Mesenchymal stem cell (in vitro differentiated cells and primary cell): ENCODE measurements at regions not wholly inside any gene's neighbourhood (a gene's known extent, or its start where the extent isn't known, plus 50 kb on each side); places are given as distances from the start of the nearest gene placed in this dataset.
A peak's percentile ranks its signal among the peaks of the same experiment; 100 is the strongest.

ENCODE experiments used
- DNase-seq: peaks from one replicate; pipeline ENCODE4 v3.0.0-alpha.2; 2013
- H2AFZ ChIP-seq: one replicate; pipeline ENCODE4 v1.6.1; 2013; ENCODE audit warnings: low read depth, mild to moderate bottlenecking, control low read depth, inconsistent platforms, low read length, moderate library complexity
- H2AK5ac ChIP-seq: 2 replicates; pipeline ENCODE4 v1.6.1; 2013; ENCODE audit warnings: low read length, moderate library complexity, mild to moderate bottlenecking, inconsistent platforms; ENCODE audit not compliant: severe bottlenecking
- H2BK120ac ChIP-seq: one replicate; pipeline ENCODE4 v1.6.1; 2013; ENCODE audit warnings: low read depth, mild to moderate bottlenecking, inconsistent platforms, low read length, moderate library complexity
- H2BK12ac ChIP-seq, 2 experiments: one replicate each; pipeline ENCODE4 v1.6.1; 2013; ENCODE audit warnings: inconsistent platforms in 2 of 2, low read length in 2 of 2, mild to moderate bottlenecking in 2 of 2, moderate library complexity in 2 of 2, control low read depth in 1 of 2
- H2BK15ac ChIP-seq: one replicate; pipeline ENCODE4 v1.6.1; 2013; ENCODE audit warnings: mild to moderate bottlenecking, low read depth, inconsistent platforms; ENCODE audit not compliant: poor library complexity, severe bottlenecking
- H2BK5ac ChIP-seq: 2 replicates; pipeline ENCODE4 v1.6.1; 2013; ENCODE audit warnings: low read depth, mild to moderate bottlenecking, low read length, control low read depth, inconsistent platforms; ENCODE audit not compliant: poor library complexity, severe bottlenecking
- H3K14ac ChIP-seq, 2 experiments: one replicate each; pipeline ENCODE4 v1.6.1; 2013; ENCODE audit warnings: inconsistent platforms in 2 of 2, low read length in 2 of 2, control low read depth in 1 of 2, mild to moderate bottlenecking in 1 of 2, moderate library complexity in 1 of 2
- H3K18ac ChIP-seq, 2 experiments: one replicate each; pipeline ENCODE4 v1.6.1; 2013; ENCODE audit warnings: inconsistent platforms in 2 of 2, low read length in 2 of 2, control low read depth in 1 of 2, low read depth in 1 of 2, mild to moderate bottlenecking in 1 of 2
- H3K23ac ChIP-seq, 2 experiments: one replicate each; pipeline ENCODE4 v1.6.1; 2013; ENCODE audit warnings: inconsistent platforms in 2 of 2, low read length in 2 of 2, mild to moderate bottlenecking in 2 of 2, moderate library complexity in 2 of 2, control low read depth in 1 of 2
- H3K27ac ChIP-seq: 2 replicates; pipeline ENCODE4 v1.5.1; 2013; ENCODE audit warnings: mild to moderate bottlenecking, moderate library complexity, low read length, control low read depth, inconsistent platforms; ENCODE audit not compliant: poor library complexity, severe bottlenecking
- H3K27me3 ChIP-seq, 2 experiments: 2 replicates each; pipeline versions ENCODE4 v1.6.1 to v1.7.0; 2013; ENCODE audit warnings: low read length in 2 of 2, mild to moderate bottlenecking in 2 of 2, moderate library complexity in 2 of 2, control low read depth in 1 of 2, inconsistent platforms in 1 of 2; ENCODE audit not compliant: control insufficient read depth in 1 of 2, insufficient read depth in 1 of 2
- H3K36me3 ChIP-seq, 2 experiments: 2 replicates each; pipeline versions ENCODE4 v1.6.1 to v1.7.0; 2013; ENCODE audit warnings: low read length in 2 of 2, control low read depth in 1 of 2, inconsistent platforms in 1 of 2, low read depth in 1 of 2, mild to moderate bottlenecking in 1 of 2; ENCODE audit not compliant: insufficient read depth in 2 of 2, control insufficient read depth in 1 of 2
- H3K4ac ChIP-seq, 2 experiments: one replicate each; pipeline ENCODE4 v1.6.1; 2013; ENCODE audit warnings: inconsistent platforms in 2 of 2, low read length in 2 of 2, mild to moderate bottlenecking in 2 of 2, moderate library complexity in 2 of 2, control low read depth in 1 of 2, low read depth in 1 of 2
- H3K4me1 ChIP-seq: 2 replicates; pipeline ENCODE4 v1.6.1; 2013; ENCODE audit warnings: low read depth, low read length, control low read depth; ENCODE audit not compliant: control insufficient read depth, insufficient read depth
- H3K4me2 ChIP-seq: 2 replicates; pipeline ENCODE4 v1.6.1; 2013; ENCODE audit warnings: low read length, mild to moderate bottlenecking, inconsistent platforms; ENCODE audit not compliant: poor library complexity, severe bottlenecking
- H3K4me3 ChIP-seq, 2 experiments: 2 replicates each; pipeline versions ENCODE4 v1.5.1 to v1.7.0; 2013; ENCODE audit warnings: low read length in 2 of 2, mild to moderate bottlenecking in 2 of 2, control low read depth in 1 of 2, low read depth in 1 of 2; ENCODE audit not compliant: insufficient read depth in 1 of 2
- H3K79me1 ChIP-seq: replicated peaks from 2 replicates; pipeline ENCODE4 v1.6.1; 2013; ENCODE audit warnings: mild to moderate bottlenecking, control low read depth, low read length, inconsistent platforms; ENCODE audit not compliant: poor library complexity, severe bottlenecking
- H3K9ac ChIP-seq: 2 replicates; pipeline ENCODE4 v1.7.0; 2013; ENCODE audit warnings: mild to moderate bottlenecking, low read length, moderate library complexity
- H3K9me3 ChIP-seq: 2 replicates; pipeline ENCODE4 v1.7.0; 2013; ENCODE audit warnings: mild to moderate bottlenecking, low read length; ENCODE audit not compliant: control insufficient read depth
- H4K8ac ChIP-seq: one replicate; pipeline ENCODE4 v1.6.1; 2013; ENCODE audit warnings: inconsistent platforms, mild to moderate bottlenecking, low read length, moderate library complexity
- H4K91ac ChIP-seq: one replicate; pipeline ENCODE4 v1.6.1; 2013; ENCODE audit warnings: mild to moderate bottlenecking, low read length, inconsistent platforms
- WGBS: methylation state at CpG from one replicate; pipeline ENCODE4 v1.1.7; 2013; ENCODE audit warnings: mixed read lengths; 5-methylcytosine and 5-hydroxymethylcytosine counted together

- Histone ChIP-seq H3K27me3 (no peaks in the 10 kb centered on the region), H3K27ac (no peak overlapping the region), H2BK12ac (no peak overlapping the region), H3K4me1 (peaks cover 17% of the 10 kb centered on the region), H3K18ac (peak overlapping the region in 1 of 2 experiments; percentile 59), H2BK120ac (no peak overlapping the region), H3K9me3 (no peaks in the 10 kb centered on the region), H3K9ac (no peak overlapping the region), H3K4me3 (no peak overlapping the region), H2AFZ (no peak overlapping the region), H2BK15ac (no peak overlapping the region), H3K79me1 (no peaks in the 10 kb centered on the region), H2AK5ac (no peak overlapping the region), H4K91ac (no peak overlapping the region), H3K36me3 (no peaks in the 10 kb centered on the region), H3K14ac (no peak overlapping the region), H3K4ac (no peak overlapping the region), H3K23ac (no peak overlapping the region), H3K4me2 (no peak overlapping the region), H2BK5ac (no peak overlapping the region), H4K8ac (no peak overlapping the region)
- DNase-seq = no peak
- WGBS = 90% methylated on average over 18 of the region's 21 CpGs
These were observed 99.9 kb upstream of the MAP1LC3B2 start for GRCh38 chr12:116459011-116459875.

GRCh38 chr12:116459916-116460663, 99.1 kb upstream of the MAP1LC3B2 start:
- no peak overlapping the region for H3K27ac ChIP-seq
- no peak overlapping the region for H3K4me2 ChIP-seq
- H4K8ac ChIP-seq = no peak overlapping the region
- no peak overlapping the region for H2BK15ac ChIP-seq
- no peaks in the 10 kb centered on the region for H3K9me3 ChIP-seq
- H3K23ac ChIP-seq = no peak overlapping the region
- no peak overlapping the region for H2BK120ac ChIP-seq
- H3K27me3 ChIP-seq = no peaks in the 10 kb centered on the region
- H2AFZ ChIP-seq = no peak overlapping the region
- H3K4me1 ChIP-seq = peaks cover 11% of the 10 kb centered on the region
- no peak overlapping the region for H2BK12ac ChIP-seq
- H4K91ac ChIP-seq = no peak overlapping the region
- 84% methylated on average over 17 of the region's 17 CpGs for WGBS
- DNase-seq = no peak
- H2BK5ac ChIP-seq = no peak overlapping the region
- H2AK5ac ChIP-seq = no peak overlapping the region
- no peaks in the 10 kb centered on the region for H3K36me3 ChIP-seq
- no peak overlapping the region for H3K14ac ChIP-seq
- no peak overlapping the region for H3K9ac ChIP-seq
- H3K4ac ChIP-seq = no peak overlapping the region
- no peak overlapping the region for H3K18ac ChIP-seq
- H3K4me3 ChIP-seq = no peak overlapping the region
- no peaks in the 10 kb centered on the region for H3K79me1 ChIP-seq

GRCh38 chr12:116461060-116461459, 98.1 kb upstream of the MAP1LC3B2 start:
- no peak overlapping the region for H2BK120ac ChIP-seq
- peaks cover 7% of the 10 kb centered on the region for H3K4me1 ChIP-seq
- no peak overlapping the region for H3K4ac ChIP-seq
- H2BK12ac ChIP-seq = no peak overlapping the region
- H4K91ac ChIP-seq = no peak overlapping the region
- no peaks in the 10 kb centered on the region for H3K36me3 ChIP-seq
- H3K9me3 ChIP-seq = no peaks in the 10 kb centered on the region
- no peak overlapping the region for H3K4me2 ChIP-seq
- H2AFZ ChIP-seq = no peak overlapping the region
- no peak overlapping the region for H2AK5ac ChIP-seq
- no peak overlapping the region for H3K4me3 ChIP-seq
- H3K79me1 ChIP-seq = no peaks in the 10 kb centered on the region
- no peak overlapping the region for H3K27ac ChIP-seq
- H4K8ac ChIP-seq = no peak overlapping the region
- no peak overlapping the region for H3K9ac ChIP-seq
- no peak overlapping the region for H3K14ac ChIP-seq
- no peak for DNase-seq
- H3K18ac ChIP-seq = no peak overlapping the region
- WGBS = 95% methylated on average over 6 of the region's 6 CpGs
- H3K27me3 ChIP-seq = no peaks in the 10 kb centered on the region
- no peak overlapping the region for H3K23ac ChIP-seq
- no peak overlapping the region for H2BK15ac ChIP-seq
- no peak overlapping the region for H2BK5ac ChIP-seq

- no peaks in the 10 kb centered on the region for H3K79me1 ChIP-seq
- no peak overlapping the region for H3K4me3 ChIP-seq
- H2BK15ac ChIP-seq = no peak overlapping the region
- no peaks in the 10 kb centered on the region for H3K36me3 ChIP-seq
- H2BK12ac ChIP-seq = no peak overlapping the region
- H4K91ac ChIP-seq = no peak overlapping the region
- H3K4ac ChIP-seq = no peak overlapping the region
- H2AFZ ChIP-seq = no peak overlapping the region
- no peak overlapping the region for H2AK5ac ChIP-seq
- peaks cover 3% of the 10 kb centered on the region for H3K4me1 ChIP-seq
- H3K9ac ChIP-seq = no peak overlapping the region
- H2BK5ac ChIP-seq = no peak overlapping the region
- no peaks in the 10 kb centered on the region for H3K9me3 ChIP-seq
- no peak overlapping the region for H4K8ac ChIP-seq
- no peak for DNase-seq
- no peak overlapping the region for H3K14ac ChIP-seq
- H3K27me3 ChIP-seq = no peaks in the 10 kb centered on the region
- H3K4me2 ChIP-seq = no peak overlapping the region
- H2BK120ac ChIP-seq = no peak overlapping the region
- no peak overlapping the region for H3K18ac ChIP-seq
- H3K23ac ChIP-seq = no peak overlapping the region
- WGBS = no CpG with 5 or more reads among the region's 1 CpG
- H3K27ac ChIP-seq = no peak overlapping the region
These were observed 95.8 kb upstream of the MAP1LC3B2 start for GRCh38 chr12:116463366-116463765.
